Mucosa of descending colon (tissue), 3 donors: ENCODE measurements at regions not wholly inside any gene's neighbourhood (a gene's known extent, or its start where the extent isn't known, plus 50 kb on each side); places are given as distances from the start of the nearest gene placed in this dataset.

Source experiments
- ATAC-seq: fragments of 200-7000 bp; cut with Tn5 transposase; one replicate; pipeline ENCODE4 v1.9.1; 2020; ENCODE audit warnings: mild to moderate bottlenecking, moderate library complexity
- DNase-seq, 3 donors: peaks; one replicate each; pipeline ENCODE4 v3.0.0-alpha.2; 2020
- H3K36me3 ChIP-seq: fragments of 200-600 bp; one replicate; pipeline ENCODE4 v1.8.0; 2021; ENCODE audit warnings: low read depth, mild to moderate bottlenecking
- H3K4me1 ChIP-seq: fragments of 200-600 bp; one replicate; pipeline ENCODE4 v1.8.0; 2021; ENCODE audit warnings: low read depth, mild to moderate bottlenecking
- H3K4me3 ChIP-seq: fragments of 200-600 bp; one replicate; pipeline ENCODE4 v1.8.0; 2021; ENCODE audit warnings: mild to moderate bottlenecking
- H3K9me3 ChIP-seq: fragments of 200-600 bp; one replicate; pipeline ENCODE4 v1.8.0; 2021; ENCODE audit warnings: mild to moderate bottlenecking
- intact Hi-C, 2 donors: fragments of 100-400 bp; cut with DNase I in 1 of 2; cut with micrococcal nuclease in 1 of 2; formaldehyde crosslinking; loops; one replicate each; pipeline versions ENCODE4 v1.11.0 to v1.11.1; 2022; cut with DNase I, micrococcal nuclease
- TF ChIP-seq, protein P1 (sequence below): fragments of 200-600 bp; IDR thresholded peaks from one replicate; pipeline ENCODE4 v1.8.0; 2022; ENCODE audit warnings: antibody characterized with exemption, mild to moderate bottlenecking
- donor health status: DM: no; HTN: no; CAD: no; lungs with moderate emphysema.
- donor health status: DM: no; HTN: no; CAD: no.
- donor health status: DM: no; HTN: yes; CAD: no.

- intact Hi-C loops: no loop called here
Measured at GRCh38 chr5:133853646-133854365, 114.6 kb downstream of the C5orf15 start.

GRCh38 chr5:133851521-133851920, 116.9 kb downstream of the C5orf15 start:
- intact Hi-C loops: no loop called here
- DNase-seq: no peak
- Histone ChIP-seq H3K9me3 (no peaks in the 10 kb centered on the region), H3K36me3 (no peaks in the 10 kb centered on the region), H3K4me3 (no peak overlapping the region), H3K4me1 (no peaks in the 10 kb centered on the region)
- ATAC-seq: no peak
- TF ChIP-seq, protein P1, sequence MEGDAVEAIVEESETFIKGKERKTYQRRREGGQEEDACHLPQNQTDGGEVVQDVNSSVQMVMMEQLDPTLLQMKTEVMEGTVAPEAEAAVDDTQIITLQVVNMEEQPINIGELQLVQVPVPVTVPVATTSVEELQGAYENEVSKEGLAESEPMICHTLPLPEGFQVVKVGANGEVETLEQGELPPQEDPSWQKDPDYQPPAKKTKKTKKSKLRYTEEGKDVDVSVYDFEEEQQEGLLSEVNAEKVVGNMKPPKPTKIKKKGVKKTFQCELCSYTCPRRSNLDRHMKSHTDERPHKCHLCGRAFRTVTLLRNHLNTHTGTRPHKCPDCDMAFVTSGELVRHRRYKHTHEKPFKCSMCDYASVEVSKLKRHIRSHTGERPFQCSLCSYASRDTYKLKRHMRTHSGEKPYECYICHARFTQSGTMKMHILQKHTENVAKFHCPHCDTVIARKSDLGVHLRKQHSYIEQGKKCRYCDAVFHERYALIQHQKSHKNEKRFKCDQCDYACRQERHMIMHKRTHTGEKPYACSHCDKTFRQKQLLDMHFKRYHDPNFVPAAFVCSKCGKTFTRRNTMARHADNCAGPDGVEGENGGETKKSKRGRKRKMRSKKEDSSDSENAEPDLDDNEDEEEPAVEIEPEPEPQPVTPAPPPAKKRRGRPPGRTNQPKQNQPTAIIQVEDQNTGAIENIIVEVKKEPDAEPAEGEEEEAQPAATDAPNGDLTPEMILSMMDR: no peak

More at GRCh38 chr5:133853646-133854365, 114.6 kb downstream of the C5orf15 start:
- H3K36me3 ChIP-seq: no peaks in the 10 kb centered on the region
- ATAC-seq: no peak
- H3K4me1 ChIP-seq: no peaks in the 10 kb centered on the region
- H3K4me3 ChIP-seq: no peak overlapping the region
- TF ChIP-seq, protein P1: no peak
- no peaks in the 10 kb centered on the region for H3K9me3 ChIP-seq
- DNase-seq: no peak

DNA sequence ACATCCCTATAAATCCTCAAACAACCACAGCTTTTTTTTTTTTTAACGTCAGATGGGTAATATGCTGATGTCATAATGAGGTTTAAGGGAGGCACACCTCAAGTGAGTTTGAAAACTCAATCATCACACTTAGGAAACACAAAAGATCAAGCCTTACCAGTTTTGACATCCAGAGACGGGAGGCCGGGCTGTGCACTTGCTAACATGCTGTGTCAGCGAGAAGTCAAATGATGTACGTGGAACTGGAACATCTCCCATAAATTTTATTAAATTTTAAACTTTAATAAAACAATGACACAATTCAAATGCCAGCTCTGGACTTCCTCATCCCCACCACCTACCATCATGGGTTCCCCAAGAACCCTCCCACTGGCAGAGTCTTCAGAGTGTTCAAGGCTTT, 117.6 kb downstream of the C5orf15 start:
- TF ChIP-seq, protein P1: no peak
- intact Hi-C loops: no loop called here
- H3K4me3 ChIP-seq: no peak overlapping the region

GRCh38 chr5:133849116-133849515, 119.3 kb downstream of the C5orf15 start:
- Histone ChIP-seq H3K4me1 (no peaks in the 10 kb centered on the region), H3K36me3 (no peaks in the 10 kb centered on the region), H3K4me3 (no peak overlapping the region), H3K9me3 (no peaks in the 10 kb centered on the region)
- TF ChIP-seq, protein P1: no peak
- ATAC-seq: no peak
- intact Hi-C loops: no loop called here
- DNase-seq: no peak

More for the DNA sequence above, 117.6 kb downstream of the C5orf15 start:
- no peaks in the 10 kb centered on the region for H3K9me3 ChIP-seq
- ATAC-seq (no peak), DNase-seq (no peak)
- H3K36me3 ChIP-seq: no peaks in the 10 kb centered on the region
- H3K4me1 ChIP-seq: no peaks in the 10 kb centered on the region

GRCh38 chr5:133848341-133848811, 120.0 kb downstream of the C5orf15 start:
- ATAC-seq: no peak
- TF ChIP-seq, protein P1: no peak
- Histone ChIP-seq H3K36me3 (no peaks in the 10 kb centered on the region), H3K4me3 (no peak overlapping the region), H3K9me3 (no peaks in the 10 kb centered on the region), H3K4me1 (no peaks in the 10 kb centered on the region)
- no peak for DNase-seq
- intact Hi-C loops: no loop called here
